GM21786 (cell line): ENCODE measurements at regions not wholly inside any gene's neighbourhood (a gene's known extent, or its start where the extent isn't known, plus 50 kb on each side); places are given as distances from the start of the nearest gene placed in this dataset.

Experiments used
- ATAC-seq: cut with Tn5 transposase; IDR thresholded peaks from one replicate; pipeline ENCODE4 v1.9.1; 2021; ENCODE audit not compliant: unreplicated experiment

- no peak for ATAC-seq
Observed at GRCh38 chr7:49367072-49367471, 406.4 kb upstream of the VWC2 start.

- no peak for ATAC-seq
Observed at GRCh38 chr7:49371771-49372170, 401.7 kb upstream of the VWC2 start.

- no peak for ATAC-seq
Observed at GRCh38 chr7:49376817-49377375, 396.5 kb upstream of the VWC2 start.

- no peak for ATAC-seq
Observed at GRCh38 chr7:49386792-49387191, 386.6 kb upstream of the VWC2 start.

GRCh38 chr7:49389871-49390479 lies 383.5 kb upstream of the VWC2 start:
- no peak for ATAC-seq

DNA sequence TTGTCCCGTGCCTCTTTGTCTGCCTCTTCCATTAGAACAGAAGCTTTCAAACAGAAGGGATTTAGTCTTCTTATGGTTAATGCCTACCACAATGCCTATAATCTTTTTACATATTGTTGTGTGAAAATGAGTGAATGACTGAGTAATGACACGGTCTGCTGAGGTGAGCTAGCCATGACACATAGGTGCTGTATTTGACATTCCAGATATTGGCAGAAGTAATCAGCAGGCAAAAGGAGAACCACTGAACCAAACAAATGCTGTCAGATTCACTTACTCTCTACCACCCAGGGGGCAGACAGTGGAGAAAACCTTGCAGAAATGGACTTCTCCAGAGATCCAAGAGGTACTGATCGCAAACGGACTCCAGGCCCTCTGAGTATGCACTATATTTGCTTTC lies 377.2 kb upstream of the VWC2 start:
- ATAC-seq, result no peak

DNA sequence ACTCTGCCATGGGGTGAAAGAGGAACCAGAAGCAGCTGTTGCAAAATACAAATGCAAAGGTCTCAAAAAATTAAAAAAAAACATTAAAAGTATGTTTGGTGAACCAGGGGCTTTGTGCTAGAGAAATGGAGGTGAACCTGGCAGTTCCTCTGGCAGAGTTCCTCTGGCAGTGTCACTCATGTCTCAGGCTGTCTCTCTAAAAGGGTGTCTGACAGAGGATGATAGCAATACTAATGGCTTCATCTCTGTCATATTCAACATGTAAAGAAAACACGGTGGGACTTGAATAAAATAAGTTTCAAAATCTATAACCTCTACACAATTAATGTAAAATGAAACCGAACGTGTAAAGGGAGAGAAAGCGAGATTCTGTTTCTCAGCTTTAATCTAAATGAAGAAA lies 375.7 kb upstream of the VWC2 start:
- ATAC-seq, result no peak

DNA sequence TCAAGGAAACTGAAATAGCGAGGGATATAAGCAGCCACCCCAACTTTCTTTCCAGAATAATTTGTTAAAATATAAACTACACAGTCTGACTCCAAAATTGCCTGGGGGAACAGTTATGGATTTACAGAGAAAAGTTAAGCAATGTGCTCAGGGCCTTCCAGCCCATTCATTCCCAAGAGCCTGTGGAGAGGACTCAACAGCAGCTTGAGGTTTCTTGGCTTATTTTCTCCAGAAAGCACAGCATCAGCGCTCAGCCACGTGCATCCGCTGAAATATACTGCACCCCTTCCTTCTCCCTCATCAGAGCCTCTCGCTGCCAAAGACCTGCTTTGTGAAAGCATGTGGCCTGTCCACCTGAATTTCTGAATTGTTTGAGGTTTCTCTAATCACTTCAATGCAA lies 375.2 kb upstream of the VWC2 start:
- no peak for ATAC-seq

DNA sequence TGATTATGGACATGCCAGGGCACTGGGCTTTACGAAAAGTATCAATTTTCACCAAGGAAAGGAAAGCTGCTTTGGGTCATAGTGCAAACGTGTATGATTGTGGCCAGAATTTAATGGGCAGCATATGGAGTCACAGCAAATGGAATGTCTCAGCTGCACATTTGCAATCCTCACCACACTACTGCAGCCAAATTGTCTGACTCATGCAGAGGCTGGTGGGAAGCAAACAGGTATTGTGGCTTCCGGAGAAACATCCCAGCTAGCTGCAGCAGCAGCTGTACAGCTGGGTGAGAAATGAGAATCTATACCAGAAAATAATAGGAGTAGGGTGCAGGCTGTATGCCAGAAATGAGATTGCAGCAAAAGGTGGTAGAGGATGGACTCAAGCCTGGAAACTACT lies 374.7 kb upstream of the VWC2 start:
- no peak for ATAC-seq

DNA sequence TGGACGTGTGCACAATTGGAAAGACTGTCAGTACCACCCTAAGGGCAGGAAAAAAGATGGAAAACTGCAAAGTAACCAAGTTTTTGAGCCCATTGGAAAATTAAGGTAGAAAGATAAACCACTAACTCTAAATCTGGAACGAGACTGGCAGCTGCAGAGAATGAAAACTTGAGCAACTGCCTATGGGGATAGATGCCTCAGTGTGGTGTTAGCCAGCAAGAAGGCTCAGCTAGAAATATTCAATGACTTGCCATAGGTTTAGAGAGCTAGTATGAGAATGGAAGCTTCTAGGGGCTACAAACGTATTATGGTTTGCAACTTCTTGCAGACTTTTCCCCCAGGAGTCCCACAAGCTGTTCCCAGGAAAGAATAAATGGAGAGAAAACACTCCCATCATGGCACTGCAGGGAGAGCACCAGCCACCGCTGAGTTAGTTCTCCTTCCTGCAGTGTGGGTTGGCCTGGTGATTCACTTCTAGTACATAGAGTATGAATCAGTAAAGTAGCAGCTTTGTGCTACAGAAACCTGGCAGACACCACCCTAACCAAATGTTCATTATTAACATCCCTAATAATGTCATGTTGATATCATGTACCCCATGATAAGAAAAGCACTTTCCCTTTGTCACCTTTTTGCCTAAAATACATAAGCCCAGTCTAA lies 372.4 kb upstream of the VWC2 start:
- no peak for ATAC-seq

DNA sequence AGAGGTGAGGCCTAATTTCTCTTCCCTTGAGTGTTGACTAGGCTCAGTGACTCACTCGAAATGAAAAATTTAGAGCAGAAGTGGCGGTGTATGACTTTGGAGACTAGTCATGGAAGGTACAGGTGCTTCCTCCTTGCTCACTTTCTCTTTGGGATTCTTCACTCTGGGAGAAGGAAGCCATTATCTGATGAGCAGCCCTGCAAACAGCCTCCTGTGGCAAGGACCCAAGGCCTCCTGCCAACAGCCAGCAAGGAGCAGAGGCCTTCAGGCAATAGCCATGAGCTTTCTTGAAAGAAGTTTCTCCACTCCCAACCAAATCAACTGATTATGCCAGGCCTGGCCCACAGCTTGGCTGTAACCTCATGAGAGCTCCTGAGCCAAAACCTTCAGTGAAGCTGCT lies 369.6 kb upstream of the VWC2 start:
- no peak for ATAC-seq

DNA sequence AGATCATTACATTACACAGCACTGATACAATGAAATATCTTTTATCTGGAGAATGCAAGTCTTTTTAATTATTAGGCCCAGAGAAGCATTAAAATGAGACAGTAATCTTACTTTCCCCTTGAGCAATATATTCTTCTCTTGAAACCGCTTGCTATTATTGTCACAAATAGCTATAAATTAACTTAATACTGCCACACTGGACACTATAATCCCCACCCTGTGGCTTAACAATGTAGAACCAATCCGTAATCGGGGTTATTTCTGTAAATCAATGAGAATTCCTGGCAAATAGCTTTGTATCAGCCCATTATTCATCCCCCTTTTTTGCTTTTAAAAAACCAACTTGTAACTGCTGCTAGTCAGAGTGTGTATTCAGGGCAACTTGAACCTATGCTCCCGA lies 366.2 kb upstream of the VWC2 start:
- no peak for ATAC-seq

GRCh38 chr7:49417034-49417433 lies 356.4 kb upstream of the VWC2 start:
- no peak for ATAC-seq

DNA sequence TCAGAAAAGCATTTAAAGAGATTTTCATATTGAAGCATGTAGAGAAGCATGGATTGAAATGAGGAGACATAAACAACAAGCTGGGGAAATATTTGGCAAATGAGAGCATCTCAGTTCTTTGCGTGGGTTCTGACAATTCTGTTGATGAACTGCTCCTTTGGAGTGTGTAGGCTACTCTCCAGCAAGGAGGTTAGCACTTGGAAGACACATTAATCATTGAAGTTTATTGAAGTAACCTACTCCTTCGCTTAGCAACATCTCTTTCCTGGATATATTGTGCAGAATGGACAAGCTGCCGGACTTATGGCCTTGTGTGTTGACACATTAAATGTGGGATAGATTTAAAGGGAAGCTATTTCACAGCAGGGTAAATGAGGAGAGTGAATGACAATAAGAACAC lies 354.5 kb upstream of the VWC2 start:
- no peak for ATAC-seq

GRCh38 chr7:49422564-49422963 lies 350.9 kb upstream of the VWC2 start:
- no peak for ATAC-seq

DNA sequence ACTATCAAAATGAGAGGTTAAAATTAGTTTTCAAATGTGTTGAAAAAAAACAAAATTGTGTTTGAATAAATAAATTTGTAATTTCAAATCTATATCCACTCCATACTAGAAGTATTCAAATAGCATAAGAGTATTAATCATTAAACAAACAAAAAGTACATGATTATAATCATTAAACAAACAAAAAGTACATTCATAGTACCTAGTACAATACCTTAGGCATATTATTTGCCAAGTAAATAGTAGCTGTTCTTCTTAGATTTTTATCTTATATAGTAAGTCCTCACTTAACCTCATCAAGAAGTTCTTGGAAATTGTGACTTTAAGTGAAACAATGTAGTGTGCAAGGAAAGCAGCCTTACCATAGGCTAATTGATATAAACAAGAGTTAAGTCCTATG lies 349.3 kb upstream of the VWC2 start:
- ATAC-seq, result no peak

- no peak for ATAC-seq
Observed at GRCh38 chr7:49425277-49425818, 348.1 kb upstream of the VWC2 start.

- ATAC-seq, result no peak
Observed at GRCh38 chr7:49432254-49432653, 341.2 kb upstream of the VWC2 start.

- no peak for ATAC-seq
Observed at GRCh38 chr7:49433794-49434193, 339.6 kb upstream of the VWC2 start.

DNA sequence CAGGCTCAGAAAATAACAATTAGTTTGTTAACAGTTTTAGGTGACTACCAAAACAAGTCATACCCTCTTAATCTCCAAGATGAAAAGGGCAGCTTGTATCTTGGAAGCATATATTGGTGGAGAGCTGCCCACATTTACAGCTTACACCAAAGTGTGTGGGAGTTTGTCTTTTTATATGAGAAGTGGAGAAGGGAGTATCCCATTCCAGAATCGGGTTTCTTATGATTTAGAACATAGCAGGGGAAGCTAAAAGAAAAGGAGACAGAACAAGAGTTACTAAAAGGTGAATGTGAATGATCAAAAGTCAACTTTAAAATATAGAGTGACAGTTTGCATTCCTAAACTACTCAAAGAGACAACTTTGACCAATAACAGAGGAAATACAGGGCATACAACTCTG lies 338.6 kb upstream of the VWC2 start:
- no peak for ATAC-seq

DNA sequence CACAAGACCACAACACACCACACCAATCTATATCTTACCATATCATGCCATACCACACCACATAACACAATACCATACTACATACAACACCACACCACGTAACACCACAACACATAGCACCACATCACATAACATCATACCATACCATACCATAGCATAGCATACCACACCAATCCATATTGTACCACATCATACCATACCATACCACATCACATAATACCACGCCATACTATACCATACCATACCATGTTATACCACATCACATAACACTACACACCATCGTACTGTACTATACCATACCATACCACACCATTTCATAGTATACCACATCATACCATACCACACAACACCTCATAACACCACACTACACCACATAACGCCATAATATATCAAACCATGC lies 335.2 kb upstream of the VWC2 start:
- no peak for ATAC-seq

DNA sequence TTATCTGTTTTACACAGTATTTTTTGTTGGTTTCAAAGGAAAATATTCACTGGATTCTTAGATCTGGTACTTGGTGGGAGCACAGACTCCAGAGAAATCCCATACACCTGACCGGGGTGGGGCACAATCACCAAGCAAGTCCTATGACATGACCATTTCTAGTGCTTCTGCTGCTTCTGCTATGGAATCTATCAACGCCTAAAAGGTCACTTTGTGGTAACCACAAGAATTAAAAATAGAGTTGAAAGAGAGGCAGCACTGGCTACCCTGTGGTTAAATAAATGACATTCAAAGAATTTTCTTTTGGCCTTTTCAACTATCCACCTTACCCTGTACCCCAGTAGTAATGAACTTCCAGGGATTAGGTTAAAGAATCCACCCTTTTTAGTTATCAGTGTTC lies 329.9 kb upstream of the VWC2 start:
- ATAC-seq, result no peak

DNA sequence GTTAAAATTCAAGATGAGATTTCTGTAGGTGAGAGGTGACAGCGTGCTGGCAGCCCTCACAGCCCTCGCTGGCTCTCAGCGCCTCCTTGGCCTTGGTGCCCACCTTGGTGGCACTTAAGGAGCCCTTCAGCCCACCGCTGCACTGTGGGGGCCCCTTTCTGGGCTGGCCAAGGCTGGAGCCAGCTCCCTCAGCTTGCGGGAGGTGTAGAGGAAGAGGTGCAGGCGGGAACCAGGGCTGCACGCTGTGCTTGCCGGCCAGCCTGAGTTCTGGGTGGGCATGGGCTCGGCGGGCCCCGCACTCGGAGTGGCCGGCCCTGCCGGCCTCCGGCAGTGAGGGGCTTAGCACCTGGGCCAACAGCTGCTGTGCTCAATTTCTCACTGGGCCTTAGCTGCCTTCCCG lies 320.0 kb upstream of the VWC2 start:
- ATAC-seq, result no peak
